NCI-H345 treated with DMSO at 0.1 percent for 48 hours (cell line): ENCODE measurements at regions not wholly inside any gene's neighbourhood (a gene's known extent, or its start where the extent isn't known, plus 50 kb on each side); places are given as distances from the start of the nearest gene placed in this dataset.

Experiments
- DNase-seq: peaks from one replicate; lab custom pipeline; 2025; ENCODE audit not compliant: unreplicated experiment; lab: John Stamatoyannopoulos, UW

- no peak for DNase-seq
These were observed 1027.7 kb upstream of the NR2F2 start for GRCh38 chr15:95302809-95303208.

GRCh38 chr15:95303713-95304112, 1026.8 kb upstream of the NR2F2 start:
- no peak for DNase-seq

GRCh38 chr15:95304151-95304946, 1026.2 kb upstream of the NR2F2 start:
- no peak for DNase-seq

- DNase-seq: no peak
These were observed 1025.5 kb upstream of the NR2F2 start for GRCh38 chr15:95304947-95305400.

- no peak for DNase-seq
These were observed 1023.4 kb upstream of the NR2F2 start for GRCh38 chr15:95307115-95307514.

GRCh38 chr15:95319242-95319641, 1011.3 kb upstream of the NR2F2 start:
- no peak for DNase-seq

GRCh38 chr15:95323796-95324195, 1006.7 kb upstream of the NR2F2 start:
- DNase-seq: no peak

GRCh38 chr15:95324656-95325055, 1005.8 kb upstream of the NR2F2 start:
- no peak for DNase-seq

- DNase-seq: no peak
These were observed 1004.6 kb upstream of the NR2F2 start for GRCh38 chr15:95325763-95326404.

- peak; percentile 14 for DNase-seq
These were observed 1003.9 kb upstream of the NR2F2 start for GRCh38 chr15:95326431-95327182.

- DNase-seq: no peak
These were observed 1003.3 kb upstream of the NR2F2 start for GRCh38 chr15:95327183-95327525.

GRCh38 chr15:95327661-95328060, 1002.8 kb upstream of the NR2F2 start:
- DNase-seq: no peak

GRCh38 chr15:95328559-95328958, 1001.9 kb upstream of the NR2F2 start:
- DNase-seq: no peak

GRCh38 chr15:95329362-95329761, 1001.1 kb upstream of the NR2F2 start:
- no peak for DNase-seq

GRCh38 chr15:95341686-95342085, 988.8 kb upstream of the NR2F2 start:
- no peak for DNase-seq

GRCh38 chr15:95345867-95346266, 984.6 kb upstream of the NR2F2 start:
- no peak for DNase-seq

- DNase-seq: no peak
These were observed 983.6 kb upstream of the NR2F2 start for GRCh38 chr15:95346721-95347475.

- DNase-seq: no peak
These were observed 982.7 kb upstream of the NR2F2 start for GRCh38 chr15:95347837-95348236.

- DNase-seq: no peak
These were observed 979.6 kb upstream of the NR2F2 start for GRCh38 chr15:95350908-95351307.

GRCh38 chr15:95352631-95353187, 977.8 kb upstream of the NR2F2 start:
- DNase-seq: no peak

- no peak for DNase-seq
These were observed 977.0 kb upstream of the NR2F2 start for GRCh38 chr15:95353512-95353911.
